MV-4-11 (cell line): ENCODE measurements at regions not wholly inside any gene's neighbourhood (a gene's known extent, or its start where the extent isn't known, plus 50 kb on each side); places are given as distances from the start of the nearest gene placed in this dataset.
A peak's percentile ranks its signal among the peaks of the same experiment; 100 is the strongest.

Source experiments
- DNase-seq: peaks from one replicate; lab custom pipeline; 2025; lab: John Stamatoyannopoulos, UW

DNA sequence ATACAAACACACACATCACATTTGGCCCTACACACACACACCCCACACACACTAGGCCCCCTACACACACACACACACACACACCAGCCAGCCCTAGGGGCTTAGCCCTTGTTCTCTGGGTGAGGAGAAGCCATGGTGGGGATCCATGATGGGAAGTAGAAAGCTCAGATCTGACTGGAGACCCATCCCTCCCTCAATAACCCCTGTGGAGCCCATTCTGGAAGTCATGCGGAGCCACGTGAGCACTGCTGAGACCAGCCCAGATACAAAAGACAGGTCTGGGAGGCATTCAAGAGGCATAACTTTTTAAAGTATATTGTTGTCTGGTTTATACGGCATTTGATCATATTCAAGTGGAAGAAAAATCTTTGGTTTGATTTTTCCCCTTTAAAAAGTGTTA lies 448.5 kb downstream of the SOX6 start:
- DNase-seq = no peak

DNA sequence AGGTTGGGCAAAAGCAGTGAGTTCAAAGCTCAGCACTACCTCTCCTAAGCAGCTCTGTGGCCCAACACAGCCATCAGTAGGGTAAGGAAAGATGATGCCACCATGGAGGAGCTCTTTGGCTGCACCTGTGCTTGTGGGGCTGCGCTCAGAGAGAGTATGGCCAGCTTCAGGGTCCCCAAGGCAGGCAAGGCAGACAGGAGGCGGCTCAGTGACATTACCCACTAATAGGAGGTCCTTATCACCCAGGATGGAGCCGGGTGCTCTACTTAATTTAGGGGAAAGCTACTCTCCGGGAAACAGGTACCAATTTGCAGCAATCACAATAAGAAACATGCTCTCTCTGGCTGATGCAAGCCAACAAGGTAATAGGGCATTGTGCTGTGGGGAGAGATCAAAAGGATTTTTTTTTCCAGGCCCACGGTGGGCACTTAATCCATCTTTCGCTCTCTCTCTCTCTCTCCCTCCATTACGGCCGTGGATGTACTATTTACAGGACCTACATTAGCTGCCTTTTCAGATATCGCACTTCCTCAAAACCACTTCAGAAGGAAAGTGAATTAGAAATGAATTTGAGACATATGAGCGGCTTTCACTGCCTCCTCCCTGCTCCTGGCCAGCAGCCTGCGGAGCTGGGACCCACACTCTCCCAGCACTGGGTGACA lies 446.3 kb downstream of the SOX6 start:
- DNase-seq = peak; percentile 26

DNA sequence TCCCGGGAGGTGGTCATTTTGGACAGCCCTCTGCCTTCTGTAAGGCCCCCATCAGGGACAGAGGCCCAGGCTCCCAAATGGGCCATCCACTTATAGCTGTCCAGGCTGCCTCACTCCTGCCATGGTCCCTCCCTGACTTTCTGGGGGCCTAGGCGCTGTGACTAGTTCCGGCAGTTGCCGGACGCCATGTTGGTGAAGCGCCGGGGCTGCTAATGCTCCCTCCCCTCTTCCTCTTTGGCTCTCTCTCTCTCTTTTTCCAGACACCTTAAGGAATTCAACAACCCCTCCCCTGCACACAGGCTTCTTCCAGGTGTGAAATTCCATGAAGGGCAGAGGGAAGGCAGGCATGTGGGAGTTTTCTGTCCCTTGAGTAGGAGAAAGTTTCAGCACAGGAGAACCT lies 445.6 kb downstream of the SOX6 start:
- DNase-seq = no peak

DNA sequence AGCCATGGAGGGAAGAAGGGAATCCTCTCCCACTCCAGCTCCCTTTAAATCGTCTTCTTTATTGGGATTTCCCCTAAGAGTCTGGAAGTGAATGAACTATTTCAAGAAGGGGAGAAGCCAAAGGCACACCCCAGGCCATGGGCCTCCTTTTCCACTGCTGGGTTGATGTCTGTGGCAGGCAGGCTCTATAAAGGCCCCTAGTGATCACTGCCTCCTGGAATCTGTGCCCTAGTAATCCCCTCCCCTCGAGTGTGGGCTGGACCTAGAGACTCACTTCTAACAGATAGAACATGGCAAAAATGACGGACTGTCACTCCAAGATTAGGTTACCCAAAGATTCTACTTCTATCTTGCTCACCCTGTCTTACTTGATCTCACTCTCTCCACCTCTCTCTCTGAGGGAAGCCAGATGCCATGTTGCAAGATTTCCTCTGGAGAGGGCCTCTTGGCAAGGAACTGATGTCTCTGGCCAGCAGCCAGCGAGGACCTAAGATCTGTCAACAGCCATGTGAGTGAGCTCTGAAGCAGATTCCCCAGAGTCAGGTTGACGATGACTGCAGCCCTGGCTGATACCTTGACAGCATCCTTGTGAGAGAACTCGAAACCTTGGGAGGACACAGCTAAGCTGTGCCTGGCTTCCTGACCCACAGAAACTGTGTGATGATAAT lies 444.8 kb downstream of the SOX6 start:
- peak; percentile 46 for DNase-seq

DNA sequence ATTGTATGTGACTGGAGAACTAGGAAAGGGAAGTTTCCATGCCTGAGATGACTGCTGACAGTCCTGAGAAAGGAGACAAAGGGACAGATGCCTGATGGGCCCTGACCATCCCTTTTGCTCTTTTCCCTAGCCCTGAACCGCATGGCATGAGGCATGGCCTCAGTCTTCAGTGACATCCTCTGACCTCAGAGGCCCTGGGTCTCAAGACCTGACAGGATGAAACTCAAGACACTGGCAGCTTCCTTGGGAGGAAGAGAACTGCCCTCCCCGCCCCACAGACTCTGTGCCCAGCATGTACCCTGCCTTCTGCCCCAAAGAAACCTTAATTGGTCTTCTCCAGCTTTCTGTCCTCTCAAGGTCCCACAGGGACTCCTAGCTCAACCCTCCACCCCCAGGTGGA lies 444.1 kb downstream of the SOX6 start:
- no peak for DNase-seq

DNA sequence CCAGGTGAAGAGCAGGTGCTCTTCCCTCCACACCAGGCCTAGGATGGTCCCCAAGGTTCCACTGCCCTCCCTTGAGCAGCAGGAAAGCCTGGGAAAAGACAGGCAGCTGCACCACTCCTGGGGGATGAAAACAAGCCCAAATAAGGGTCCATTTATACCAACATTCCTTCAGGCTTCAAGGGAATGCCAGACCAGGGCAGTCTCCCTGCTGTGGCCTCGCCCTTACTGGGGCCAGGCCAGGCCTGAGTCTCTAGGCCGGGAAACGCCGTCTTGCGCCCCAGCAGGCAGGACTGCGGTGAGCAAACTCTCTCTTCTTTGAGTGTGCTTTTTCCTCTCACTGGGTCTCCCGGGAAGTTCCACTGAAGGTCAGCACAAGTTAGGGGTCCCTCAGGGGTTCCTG lies 443.5 kb downstream of the SOX6 start:
- DNase-seq = no peak

DNA sequence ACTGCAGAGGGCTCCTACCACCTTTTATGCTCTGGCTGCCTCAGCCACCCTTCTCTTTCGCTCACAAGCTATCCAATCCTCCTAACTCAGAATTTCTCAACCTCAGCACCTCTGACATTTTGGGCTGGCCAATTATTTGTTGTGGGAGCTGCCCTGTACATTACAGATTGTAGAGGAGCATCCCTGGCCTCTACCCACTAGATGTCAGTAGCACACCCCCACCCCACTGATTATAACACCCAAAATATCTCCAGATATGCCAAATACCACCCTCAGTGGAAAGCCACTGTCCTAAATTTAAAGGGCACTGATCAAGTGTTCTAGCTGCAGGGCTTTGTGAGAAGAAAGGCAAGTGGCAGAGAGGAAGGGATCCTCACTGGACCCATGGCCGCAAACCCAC lies 443.1 kb downstream of the SOX6 start:
- no peak for DNase-seq
